ENCODE measurements at regions not wholly inside any gene's neighbourhood (a gene's known extent, or its start where the extent isn't known, plus 50 kb on each side); places are given as distances from the start of the nearest gene placed in this dataset.

DNA sequence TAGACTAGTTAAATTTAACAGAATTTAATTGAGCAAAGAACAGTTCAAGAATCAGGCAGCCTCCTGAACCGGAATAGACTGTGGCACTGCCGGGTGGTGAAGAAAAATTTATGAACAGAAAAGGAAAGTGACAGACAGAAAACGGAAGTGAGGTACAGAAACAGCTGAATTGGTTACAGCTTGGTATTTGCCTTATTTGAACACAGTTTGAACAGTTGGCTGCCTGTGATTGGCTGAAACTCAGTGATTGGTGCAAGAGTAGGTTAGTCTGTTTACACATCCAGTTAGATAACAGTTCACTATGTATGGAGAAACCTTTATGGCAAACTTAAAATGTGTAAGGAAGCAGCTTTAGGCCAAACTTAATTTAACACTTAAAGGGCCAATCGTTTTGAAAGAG lies 116.0 kb upstream of the CITED2 start:
- no peak for DNase-seq

DNA sequence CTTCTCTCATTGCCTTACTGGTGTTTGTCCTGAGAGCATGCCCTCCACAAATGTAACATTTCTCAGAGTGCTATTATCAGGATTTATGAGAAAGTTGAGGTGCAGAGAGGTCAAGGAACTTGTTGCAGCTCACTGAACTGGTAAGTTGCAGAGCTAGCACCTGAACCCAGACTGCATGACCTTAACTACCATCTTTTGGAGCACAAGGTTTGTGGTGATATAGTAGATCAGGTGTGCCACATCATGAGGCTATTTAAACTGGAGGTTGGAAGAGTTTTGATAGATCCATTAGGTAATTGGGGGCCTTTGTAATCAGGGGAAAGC lies 112.0 kb upstream of the CITED2 start:
- no peak for DNase-seq

DNA sequence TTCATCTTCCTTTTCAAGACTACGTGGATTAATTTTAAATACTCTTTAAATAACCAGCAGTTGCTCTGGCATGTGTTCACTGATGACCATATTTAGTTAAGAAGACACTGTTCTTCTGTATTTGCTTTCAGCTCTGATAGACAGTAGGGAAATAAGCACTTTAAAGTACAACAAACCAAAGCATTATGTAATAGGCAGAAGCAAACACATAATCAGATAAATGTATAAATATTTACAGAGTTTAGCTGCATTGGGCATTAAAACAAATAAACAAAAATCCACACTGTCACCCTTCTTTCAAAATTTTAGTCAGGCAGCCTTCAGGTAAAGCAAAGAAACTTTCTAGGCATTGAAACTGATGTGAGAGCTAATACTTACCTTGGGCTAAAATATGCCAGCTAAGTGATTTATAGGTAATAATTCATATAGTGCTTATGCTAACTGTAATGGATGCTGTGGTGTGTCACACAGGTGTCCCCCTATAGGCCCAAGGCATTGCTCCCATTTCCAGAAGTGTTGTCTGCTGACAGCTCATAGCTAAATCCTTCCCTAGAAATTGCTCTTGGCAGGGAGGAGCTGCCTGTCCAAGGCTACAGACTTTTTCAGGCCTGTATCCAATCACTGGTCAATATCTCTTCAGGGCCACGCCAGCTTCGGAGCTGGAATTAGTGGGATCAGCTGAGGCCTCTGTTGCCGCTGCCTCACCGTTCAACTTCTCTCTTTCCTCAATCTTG lies 111.5 kb upstream of the CITED2 start:
- DNase-seq, result no peak

DNA sequence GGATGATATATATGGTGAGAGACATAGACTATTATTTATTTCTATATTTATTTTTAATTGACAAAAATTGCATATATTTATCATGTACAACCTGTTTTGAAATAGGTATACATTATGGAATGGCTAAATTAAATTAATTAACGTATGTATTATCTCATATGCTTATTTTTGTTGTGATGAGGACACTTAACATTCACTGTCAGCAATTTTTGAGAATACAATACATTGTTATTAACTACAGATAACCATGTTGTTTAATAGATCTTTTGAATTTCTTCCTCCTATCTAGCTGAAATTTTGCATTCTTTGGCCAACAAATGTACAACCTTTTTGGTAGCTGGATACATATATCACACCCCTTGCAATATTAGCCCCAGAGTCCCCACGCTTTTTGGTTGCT lies 110.7 kb upstream of the CITED2 start:
- DNase-seq, result no peak

DNA sequence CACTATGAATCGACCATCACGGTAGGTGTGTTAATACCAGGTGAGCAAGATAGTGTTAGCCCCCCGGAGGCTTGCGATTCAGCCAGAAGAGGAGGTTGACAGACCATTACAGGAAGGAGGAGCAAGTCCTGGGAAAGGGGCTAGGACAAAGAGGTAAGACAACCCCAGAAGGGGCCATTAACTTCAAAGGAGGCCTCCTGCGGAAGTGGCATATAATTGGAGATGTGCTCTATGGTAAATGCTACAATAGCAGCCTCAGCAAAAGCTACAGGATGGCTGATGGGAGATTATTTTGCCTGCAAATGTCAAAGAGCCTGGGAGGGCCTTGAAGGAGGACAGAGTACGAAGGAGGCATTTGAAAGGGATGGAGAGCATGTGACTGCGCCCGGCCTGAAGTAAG lies 108.6 kb upstream of the CITED2 start:
- no peak for DNase-seq

DNA sequence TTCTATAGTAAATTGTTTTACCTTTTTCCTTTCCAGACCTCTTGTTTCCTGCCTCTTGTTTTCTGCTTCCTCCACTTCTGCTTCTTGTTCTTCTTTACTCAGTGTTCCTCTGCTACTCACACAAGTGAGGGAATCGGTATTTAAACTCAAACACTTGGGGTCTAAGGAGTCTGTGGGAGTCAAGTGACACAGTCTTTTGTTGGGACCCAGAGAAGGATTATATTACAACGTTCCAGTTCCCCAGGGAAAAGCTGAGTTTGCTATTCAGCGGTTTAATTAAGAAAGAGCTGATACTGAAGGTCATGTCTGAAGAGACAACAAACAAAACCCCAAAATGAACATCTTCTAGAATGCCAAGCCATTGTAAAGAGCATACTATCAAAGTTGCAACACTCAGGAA lies 107.8 kb upstream of the CITED2 start:
- DNase-seq, result no peak

DNA sequence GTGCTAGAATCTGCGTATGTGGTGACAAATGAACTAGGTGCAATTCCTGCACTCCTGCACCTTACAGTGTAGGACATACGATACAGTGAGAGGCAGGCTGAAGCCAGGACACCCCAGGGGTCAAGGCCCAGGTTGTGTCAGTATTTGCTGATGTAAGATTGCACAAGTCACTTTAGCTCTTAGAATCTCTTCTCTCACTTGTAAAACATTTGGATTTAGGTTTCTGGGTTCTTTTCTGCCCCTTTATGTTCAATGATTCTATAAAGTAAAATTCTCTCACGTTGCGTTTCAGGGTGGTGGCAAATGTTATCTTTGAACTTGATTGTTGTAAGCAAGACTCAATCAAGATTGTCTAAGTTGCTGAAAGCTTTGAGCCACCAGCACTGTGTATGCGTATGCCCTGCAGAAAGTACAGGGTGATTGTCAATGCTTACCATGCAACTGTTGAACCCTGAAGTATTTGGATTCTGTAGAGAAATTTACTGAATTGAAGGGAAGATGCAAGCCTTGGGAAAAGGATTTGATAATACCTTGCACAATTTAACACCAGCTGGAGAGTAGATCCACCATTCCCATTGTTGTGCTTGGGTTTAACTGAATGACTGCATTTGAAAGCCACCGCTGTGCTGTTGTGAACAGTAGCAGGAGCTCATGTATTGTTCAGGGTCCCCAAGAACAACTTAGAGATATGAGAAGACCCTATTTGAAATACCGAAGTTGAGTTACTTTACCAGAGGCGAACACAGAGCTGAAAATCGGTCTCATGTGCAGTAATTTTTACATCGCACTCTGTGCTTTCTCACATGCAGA lies 106.1 kb upstream of the CITED2 start:
- no peak for DNase-seq

DNA sequence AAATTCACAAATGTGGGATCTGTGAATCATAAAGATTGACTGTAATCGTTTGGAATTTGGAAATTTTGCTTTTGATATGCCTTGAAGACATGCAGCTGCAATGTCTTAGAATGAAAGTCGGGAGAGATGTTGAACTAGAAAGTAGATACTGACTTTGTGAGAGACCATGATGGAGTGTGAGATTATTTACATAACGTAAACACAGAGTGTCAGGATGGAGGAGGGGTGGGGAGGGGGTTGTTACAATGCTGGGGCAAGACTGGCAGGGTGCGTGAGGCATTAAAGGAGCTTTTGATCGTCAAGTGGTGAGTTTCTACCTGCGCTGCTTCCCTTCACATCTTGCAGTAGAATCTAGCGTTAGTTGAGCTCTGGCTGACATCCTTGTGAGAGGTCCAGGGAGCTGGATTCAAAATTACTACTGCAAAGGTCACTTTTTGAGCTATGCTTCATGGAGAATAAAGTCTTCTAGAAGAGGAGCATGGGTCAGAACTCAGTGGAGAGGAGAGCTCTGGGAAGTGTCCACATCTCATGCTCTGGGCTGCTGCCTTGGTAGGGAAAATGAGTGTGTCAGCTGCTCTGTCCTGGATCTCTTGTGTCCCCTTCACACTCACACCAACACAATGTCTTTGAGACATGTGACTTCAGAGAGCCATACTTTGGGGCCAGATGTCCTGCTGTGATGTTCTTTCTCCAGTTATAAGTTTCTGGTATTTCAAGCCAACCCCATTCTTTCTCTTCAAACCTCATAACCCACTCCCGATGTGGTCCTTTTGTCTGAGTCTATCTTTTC lies 105.2 kb upstream of the CITED2 start:
- no peak for DNase-seq

DNA sequence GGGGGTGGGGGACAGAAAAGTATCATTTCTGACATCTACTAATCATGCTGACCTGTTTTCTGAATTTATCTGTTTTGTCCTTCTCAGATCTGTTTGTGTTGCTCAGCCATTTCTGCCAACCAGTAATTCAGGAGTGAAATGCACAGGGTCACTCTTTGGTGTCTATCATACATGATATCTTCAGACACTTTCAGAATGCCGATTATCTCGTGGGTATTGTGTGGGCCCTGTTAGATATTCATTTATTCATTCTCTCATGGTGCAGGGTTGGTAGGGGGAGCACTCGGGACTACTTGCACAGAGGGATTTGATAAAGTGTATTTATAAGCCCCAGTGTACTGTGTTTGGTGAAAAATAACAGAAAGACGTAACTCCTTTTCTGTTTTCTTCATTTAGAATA lies 101.2 kb upstream of the CITED2 start:
- DNase-seq, result no peak

DNA sequence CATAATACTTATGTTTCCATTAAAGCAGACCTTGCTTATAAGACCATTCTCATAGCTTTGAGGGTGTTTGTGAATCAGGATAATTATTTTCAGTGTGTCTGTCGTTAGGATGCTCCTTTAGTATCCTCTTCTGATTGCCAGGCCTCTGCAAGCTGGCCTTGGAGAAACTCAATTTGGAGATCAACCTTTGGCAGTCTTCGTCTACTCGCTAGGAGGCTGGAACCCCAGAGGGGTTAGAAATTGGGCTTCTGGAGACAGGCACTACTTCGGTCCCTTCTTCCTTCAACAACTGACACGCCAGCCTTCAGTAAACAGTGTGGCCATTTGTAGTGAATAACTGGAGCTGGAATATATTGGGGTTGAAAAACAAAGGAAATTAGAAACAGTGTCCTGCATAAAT lies 100.8 kb upstream of the CITED2 start:
- DNase-seq, result no peak

DNA sequence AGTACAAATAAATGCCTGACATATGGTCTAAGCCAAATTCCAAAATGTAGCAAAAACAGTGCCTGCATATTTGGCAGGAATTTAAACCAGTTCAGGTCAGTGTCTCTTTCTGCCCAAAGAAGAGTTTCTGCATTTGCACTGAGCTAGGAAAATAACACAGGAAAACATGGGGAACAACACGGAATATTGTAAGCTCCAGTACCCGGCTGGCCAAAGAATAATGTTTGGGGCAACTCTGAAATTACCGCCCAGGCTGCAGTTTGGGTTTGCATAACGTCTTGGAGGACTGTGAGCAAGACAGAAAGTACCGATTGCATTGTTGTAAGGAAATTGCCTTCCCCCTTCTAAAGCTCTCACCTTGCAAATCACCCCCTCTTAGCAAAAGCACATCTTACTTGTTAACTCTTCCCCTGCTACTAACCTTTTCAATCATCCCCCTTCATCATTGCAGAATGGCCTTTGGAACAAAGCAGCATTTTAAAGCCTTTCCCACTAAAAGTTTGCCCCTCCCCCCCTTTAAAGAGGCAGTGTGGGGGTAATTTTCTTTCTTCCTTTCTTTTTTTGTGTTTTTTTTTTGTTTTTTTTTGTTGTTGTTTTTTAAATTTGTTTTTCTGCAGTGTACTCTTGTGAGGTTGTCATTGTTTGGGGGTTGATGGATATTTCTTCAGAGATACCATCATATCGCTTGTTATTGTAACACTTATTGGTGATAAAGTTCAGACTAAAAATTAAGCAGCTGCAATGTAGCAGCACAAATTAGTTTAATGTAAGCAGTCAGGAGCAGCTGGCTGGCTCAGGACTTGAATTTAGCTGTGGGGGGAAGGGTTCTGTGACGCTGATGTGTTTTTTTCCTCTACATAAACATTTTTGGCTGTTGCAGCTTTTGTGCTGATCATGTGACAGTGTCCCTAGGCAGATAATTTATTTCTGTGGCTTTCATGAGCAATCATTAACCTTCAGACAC lies 100.0 kb upstream of the CITED2 start:
- no peak for DNase-seq

DNA sequence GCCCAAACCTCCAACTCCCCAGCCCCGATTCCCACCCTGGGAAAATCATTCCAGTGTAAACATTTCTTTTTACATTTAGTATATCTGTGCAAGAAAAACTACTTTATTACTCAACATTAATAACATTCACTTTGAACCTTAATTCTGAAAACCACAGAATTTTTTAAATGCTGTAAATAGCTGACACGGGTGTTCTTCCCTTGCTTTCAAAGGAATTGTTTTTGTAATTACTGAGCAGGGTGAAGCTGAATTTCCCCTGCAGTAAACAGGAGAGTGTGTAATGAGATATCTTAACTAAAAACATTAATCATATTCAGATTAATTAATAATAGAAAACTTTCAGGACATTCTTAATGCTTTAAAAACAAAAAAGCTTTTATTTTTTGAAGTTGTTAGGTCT lies 99.3 kb upstream of the CITED2 start:
- no peak for DNase-seq

DNA sequence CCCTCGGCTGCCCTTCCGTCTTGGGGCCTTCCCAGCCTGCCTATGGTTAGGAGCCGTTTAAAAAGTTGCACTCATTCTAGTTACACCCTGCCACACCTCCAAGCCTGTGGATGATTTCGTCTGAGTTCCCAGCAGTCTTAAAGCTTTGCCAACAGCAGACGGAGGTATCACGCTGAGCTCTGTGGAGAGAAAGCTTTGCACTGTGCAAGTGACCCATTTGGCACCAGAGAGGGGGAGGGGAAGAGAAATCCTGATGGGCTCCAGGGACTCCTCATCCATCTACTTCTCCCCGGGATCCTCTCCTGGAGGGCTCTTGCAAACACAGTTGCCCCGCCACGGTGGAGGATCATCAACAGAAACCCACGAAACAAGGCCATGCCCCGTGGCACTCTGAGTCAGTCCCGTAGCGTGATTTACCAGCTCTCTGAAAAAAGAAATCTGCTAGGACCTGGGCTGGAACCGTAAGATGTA lies 98.8 kb upstream of the CITED2 start:
- DNase-seq, result no peak

DNA sequence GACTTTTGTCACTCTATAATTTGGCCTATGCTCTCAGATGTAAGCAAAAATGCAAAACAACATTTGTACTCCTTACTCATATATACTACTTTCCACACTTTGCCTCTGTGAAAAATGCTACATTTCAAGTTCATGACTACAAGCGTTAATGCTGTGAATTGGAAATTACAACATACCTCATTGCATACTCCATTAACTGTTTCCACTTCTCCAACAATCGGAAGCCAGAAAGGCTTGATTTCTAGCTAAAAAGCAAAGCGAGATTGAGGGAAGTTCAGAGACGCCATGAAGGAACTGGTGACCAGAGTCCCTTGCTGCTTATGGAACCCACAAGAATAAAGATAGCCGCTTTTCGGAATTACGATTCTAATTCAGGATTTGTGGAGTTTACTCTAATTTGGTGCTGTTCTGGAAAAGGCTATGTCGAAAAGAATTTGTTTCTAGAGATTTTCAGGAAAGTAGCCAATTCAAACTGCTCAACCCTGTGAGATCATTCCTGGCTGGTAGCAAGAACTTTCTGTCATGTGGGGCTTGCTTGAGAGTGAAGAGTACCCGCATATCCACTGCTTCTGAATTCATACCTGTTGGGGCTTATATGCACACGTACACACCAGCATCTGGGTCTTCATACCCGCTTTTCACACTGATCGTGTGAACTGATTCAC lies 98.0 kb upstream of the CITED2 start:
- DNase-seq, result no peak

DNA sequence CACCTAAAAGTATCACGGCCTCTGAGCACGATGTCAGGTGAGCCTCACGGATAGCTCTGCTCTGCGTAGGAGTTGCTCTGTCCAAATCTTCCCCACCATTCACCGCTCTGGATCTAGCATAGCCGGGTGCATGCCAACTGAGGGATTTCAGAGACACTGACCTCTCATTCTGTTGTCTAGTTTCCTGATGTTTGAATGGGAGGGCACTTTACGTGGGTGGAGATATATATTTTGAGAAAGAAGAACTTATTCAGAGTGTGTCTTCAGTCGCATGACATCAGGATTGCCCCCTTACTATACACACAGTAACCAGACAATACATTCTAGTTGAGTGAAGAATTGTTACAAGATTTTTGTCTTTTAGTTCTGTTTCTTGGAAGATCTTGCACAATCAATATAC lies 96.5 kb upstream of the CITED2 start:
- DNase-seq, result no peak

DNA sequence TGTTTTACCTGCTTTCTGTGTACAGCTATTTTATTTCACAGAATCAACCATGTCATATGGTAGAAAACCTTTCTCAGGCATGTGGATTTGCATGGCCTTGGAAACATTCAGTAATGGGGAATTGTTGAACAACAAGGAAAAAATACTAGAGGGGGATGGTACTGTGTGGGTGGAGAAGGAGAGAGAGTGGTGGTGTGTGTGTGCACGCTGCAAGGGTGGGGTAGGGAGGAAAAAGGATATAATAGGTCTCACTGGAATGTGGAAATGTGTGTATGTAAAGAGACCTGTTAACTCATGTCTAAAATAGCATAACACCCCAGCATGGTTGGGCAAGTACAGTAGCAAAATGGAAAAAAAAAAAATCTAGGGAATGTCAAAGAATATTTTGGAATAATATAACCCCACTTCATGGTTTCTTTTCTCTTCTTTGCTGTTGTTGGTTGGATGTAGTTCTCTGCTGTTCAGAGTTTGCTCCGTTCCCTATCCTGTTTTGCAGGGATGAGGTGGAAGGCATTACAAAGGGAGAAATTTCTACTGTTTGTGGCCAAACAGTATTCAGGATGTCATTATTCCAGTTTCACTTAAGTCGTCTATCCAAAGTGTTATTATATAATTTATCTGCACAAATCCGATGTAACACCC lies 93.9 kb upstream of the CITED2 start:
- no peak for DNase-seq

DNA sequence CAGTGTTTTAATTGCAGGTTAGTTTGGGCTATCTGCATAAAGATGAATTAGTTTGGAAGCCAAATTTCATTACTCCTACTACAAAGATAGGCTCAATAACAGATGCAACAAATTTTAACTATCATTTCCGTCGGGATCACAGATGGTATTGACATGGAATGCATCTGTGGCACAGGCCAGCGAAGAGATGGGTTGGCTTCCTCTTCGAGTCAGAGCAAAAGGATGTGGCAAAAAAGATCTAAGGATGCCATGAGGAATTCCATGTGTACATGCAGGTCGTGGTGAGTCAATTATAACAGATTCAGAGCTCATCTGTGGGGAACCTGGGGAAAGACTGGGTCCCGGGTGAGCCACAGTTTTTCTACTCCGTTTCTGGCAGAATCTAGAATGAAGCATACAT lies 83.0 kb upstream of the CITED2 start:
- no peak for DNase-seq

DNA sequence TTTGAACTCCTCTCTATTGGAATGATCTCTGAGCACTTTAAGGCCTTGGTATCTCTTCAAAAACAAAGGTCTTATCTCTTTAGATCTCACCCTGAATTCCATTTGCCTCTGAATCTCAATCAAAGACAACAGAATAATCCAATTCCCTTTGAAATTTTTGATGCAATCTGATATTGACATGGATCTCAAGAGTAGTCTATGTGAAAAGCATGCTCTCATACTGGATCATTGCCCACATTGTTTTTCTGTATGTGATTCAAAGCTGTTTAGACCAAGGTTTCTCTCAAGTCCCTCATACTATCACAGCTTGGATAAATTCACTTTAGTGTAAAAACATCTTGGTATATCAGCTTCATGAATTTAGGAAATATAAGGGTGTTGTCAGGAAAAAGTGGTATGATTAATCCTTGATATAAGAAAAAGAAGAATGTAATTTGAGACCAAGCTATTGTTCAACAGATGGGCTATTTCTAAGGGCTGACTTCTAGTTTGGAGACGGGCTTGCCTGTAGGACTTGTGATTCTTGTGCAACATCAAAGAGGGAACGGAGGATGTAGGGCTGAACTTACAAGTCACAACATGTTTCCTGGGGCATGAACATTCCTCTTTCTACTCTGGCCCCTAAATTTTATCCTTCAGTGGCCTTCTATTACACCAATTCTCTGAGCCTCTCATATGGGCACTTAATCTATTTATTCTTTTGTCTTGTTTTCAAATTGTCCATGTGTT lies 77.9 kb upstream of the CITED2 start:
- DNase-seq, result no peak

DNA sequence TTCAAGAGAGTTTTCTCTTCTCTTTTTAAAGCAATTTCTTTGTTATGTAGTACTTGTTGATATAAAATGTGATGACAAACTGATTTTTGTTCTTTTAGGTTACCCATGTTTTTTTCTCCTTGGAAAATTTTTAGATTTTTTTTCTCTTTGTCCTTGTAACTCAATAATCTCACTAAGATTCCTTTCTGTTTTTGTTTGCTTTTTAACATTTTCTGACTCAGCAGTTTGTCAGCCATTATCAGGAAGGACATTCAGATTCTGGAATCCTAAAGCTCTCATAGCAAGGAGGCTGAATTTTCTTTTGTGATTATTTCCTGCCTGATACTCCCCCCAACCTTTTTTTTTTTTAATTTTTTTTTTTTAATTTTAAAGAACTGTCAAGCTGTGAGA lies 75.2 kb upstream of the CITED2 start:
- DNase-seq, result no peak

DNA sequence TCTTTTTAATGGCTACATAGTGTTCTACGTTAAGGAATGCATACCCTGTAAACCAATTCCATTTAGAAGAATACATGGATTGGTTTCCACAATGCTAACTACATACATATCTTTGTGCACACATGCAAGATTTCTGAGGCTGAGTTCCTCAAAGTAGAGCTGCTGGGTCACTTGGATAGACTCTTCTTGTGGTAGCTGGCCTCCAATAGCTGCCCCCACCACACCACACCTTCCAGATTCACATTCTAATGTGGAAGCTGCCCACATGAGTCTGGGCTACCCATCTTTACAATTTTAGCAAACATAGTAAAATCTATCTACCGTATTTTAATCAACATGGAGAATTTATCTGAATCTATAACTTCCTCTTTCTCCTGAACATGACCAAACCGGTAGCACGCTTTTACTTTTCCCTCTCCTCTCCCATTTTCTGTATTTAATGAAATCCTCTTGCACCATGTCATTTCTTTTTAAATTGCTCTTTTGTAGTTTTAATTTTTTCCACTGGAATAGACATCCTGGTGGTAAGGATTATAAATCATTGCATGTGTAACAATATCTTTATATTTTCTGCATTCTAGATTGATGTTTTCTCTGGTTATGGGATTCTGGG lies 74.7 kb upstream of the CITED2 start:
- DNase-seq, result no peak
